WTC11 (cell line): ENCODE measurements at regions not wholly inside any gene's neighbourhood (a gene's known extent, or its start where the extent isn't known, plus 50 kb on each side); places are given as distances from the start of the nearest gene placed in this dataset.

Source experiments
- ATF6 ChIP-seq: sonication (generic); formaldehyde crosslinking; IDR thresholded peaks from 2 replicates; pipeline ENCODE4 v1.8.1; 2023; ENCODE audit warnings: mild to moderate bottlenecking, missing genetic modification reagents
- CREB1 ChIP-seq: sonication (generic); formaldehyde crosslinking; IDR thresholded peaks from 2 replicates; pipeline ENCODE4 v1.8.0; 2023; ENCODE audit warnings: mild to moderate bottlenecking, missing genetic modification reagents
- CTCF ChIP-seq: fragments of 200-600 bp; IDR thresholded peaks from 2 replicates; pipeline ENCODE4 v1.8.0; 2022; ENCODE audit warnings: antibody characterized with exemption
- ESRRA ChIP-seq: sonication (generic); formaldehyde crosslinking; IDR thresholded peaks from 2 replicates; pipeline ENCODE4 v1.8.1; 2022; ENCODE audit warnings: mild to moderate bottlenecking, missing genetic modification reagents, borderline replicate concordance
- MLX ChIP-seq: sonication (generic); formaldehyde crosslinking; IDR thresholded peaks from 2 replicates; pipeline ENCODE4 v1.8.1; 2023; ENCODE audit warnings: mild to moderate bottlenecking, missing genetic modification reagents, moderate library complexity
- NR2C2 ChIP-seq: sonication (generic); formaldehyde crosslinking; IDR thresholded peaks from 2 replicates; pipeline ENCODE4 v1.8.0; 2022; ENCODE audit warnings: mild to moderate bottlenecking, missing genetic modification reagents
- NR3C1 ChIP-seq: sonication (generic); formaldehyde crosslinking; conservative IDR thresholded peaks from 2 replicates; pipeline ENCODE4 v1.8.1; 2023; ENCODE audit warnings: low read depth, mild to moderate bottlenecking, missing genetic modification reagents
- RELA ChIP-seq: sonication (generic); formaldehyde crosslinking; IDR thresholded peaks from 2 replicates; pipeline ENCODE4 v1.8.1; 2022; ENCODE audit warnings: missing genetic modification reagents, mild to moderate bottlenecking, borderline replicate concordance
- SP1 ChIP-seq: sonication (generic); formaldehyde crosslinking; conservative IDR thresholded peaks from 2 replicates; pipeline ENCODE4 v1.8.1; 2022; ENCODE audit warnings: missing genetic modification reagents
- TP53 ChIP-seq: sonication (generic); formaldehyde crosslinking; IDR thresholded peaks from 2 replicates; pipeline ENCODE4 v1.8.1; 2023; ENCODE audit warnings: mild to moderate bottlenecking, missing genetic modification reagents
- ZBTB21 ChIP-seq: sonication (generic); formaldehyde crosslinking; IDR thresholded peaks from 2 replicates; pipeline ENCODE4 v1.8.1; 2023; ENCODE audit warnings: mild to moderate bottlenecking, missing genetic modification reagents, borderline replicate concordance
- ZNF416 ChIP-seq: fragments of 250-450 bp; sonication (Bioruptor Pico); IDR thresholded peaks from 2 replicates; pipeline ENCODE4 v1.9.0; 2021; ENCODE audit warnings: mild to moderate bottlenecking, inconsistent platforms
- ZNF512 ChIP-seq: sonication (generic); formaldehyde crosslinking; IDR thresholded peaks from 2 replicates; pipeline ENCODE4 v1.8.1; 2022; ENCODE audit warnings: missing genetic modification reagents, borderline replicate concordance

GRCh38 chr11:115695677-115696364, 191.6 kb upstream of the CADM1 start:
- TF ChIP-seq CTCF (no peak), ZNF512 (no peak), ZBTB21 (no peak), NR2C2 (no peak), CREB1 (CRISPR knock-in tag) (no peak), SP1 (CRISPR knock-in tag) (no peak), RELA (CRISPR knock-in tag) (no peak), NR3C1 (CRISPR knock-in tag) (no peak), ATF6 (CRISPR knock-in tag) (no peak), TP53 (CRISPR knock-in tag) (no peak), MLX (CRISPR knock-in tag) (no peak), ESRRA (CRISPR knock-in tag) (no peak), ZNF416 (CRISPR knock-in tag) (no peak)
